Body of pancreas (tissue), 4 donors: ENCODE measurements at regions not wholly inside any gene's neighbourhood (a gene's known extent, or its start where the extent isn't known, plus 50 kb on each side); places are given as distances from the start of the nearest gene placed in this dataset.
A peak's percentile ranks its signal among the peaks of the same experiment; 100 is the strongest.

Source experiments
- ATAC-seq: fragments of 150-250 bp; one replicate; pipeline ENCODE4 v1.9.1; 2016
- DNase-seq, 4 donors: peaks; one replicate each; pipeline ENCODE4 v3.0.0-alpha.2; 2019
- H3K27ac ChIP-seq, 4 donors: fragments of 200-600 bp; sonication (generic); 1 replicate in 3 of 4; 2 replicates in 1 of 4; pipeline versions ENCODE4 v1.5.1 to v1.6.1; 2016 to 2019; ENCODE audit warnings: mild to moderate bottlenecking in 1 of 4, mixed read lengths in 1 of 4, moderate library complexity in 1 of 4
- H3K27me3 ChIP-seq, 2 donors: fragments of 200-600 bp; sonication (generic); one replicate each; pipeline ENCODE4 v1.6.0; 2016; ENCODE audit warnings: mild to moderate bottlenecking in 1 of 2
- H3K36me3 ChIP-seq, 2 donors: fragments of 200-600 bp; sonication (generic); replicated peaks in 1 of 2; 2 replicates each; pipeline ENCODE4 v1.5.1; 2016; ENCODE audit warnings: low read depth in 2 of 2; ENCODE audit not compliant: insufficient read depth in 1 of 2
- H3K4me1 ChIP-seq: fragments of 200-600 bp; sonication (generic); one replicate; pipeline ENCODE4 v1.6.0; 2016
- H3K4me3 ChIP-seq, 2 donors: fragments of 200-600 bp; sonication (generic); 1 replicate in 1 of 2; 2 replicates in 1 of 2; pipeline ENCODE4 v1.5.1; 2016 to 2019
- H3K9me3 ChIP-seq, 3 donors: fragments of 200-600 bp; sonication (generic); 1 replicate in 2 of 3; 2 replicates in 1 of 3; pipeline ENCODE4 v1.5.1; 2016
- POLR2A ChIP-seq, 3 donors: fragments of 450-650 bp; IDR thresholded peaks; one replicate each; pipeline ENCODE4 v1.6.1; 2016; ENCODE audit warnings: antibody characterized with exemption in 3 of 3, mild to moderate bottlenecking in 2 of 3
- WGBS, 2 donors: methylation state at CpG; one replicate each; pipeline ENCODE4 v1.1.5; 2017; 5-methylcytosine and 5-hydroxymethylcytosine counted together
- intact Hi-C: fragments of 100-400 bp; cut with DNase I; formaldehyde crosslinking; loops from one replicate; pipeline ENCODE4 v1.15.1; 2023
- TF ChIP-seq, protein P1 (sequence below), 7 experiments: fragments of 450-650 bp in 4 of 7; fragments of 200-600 bp in 3 of 7; sonication (generic) in 3 of 7; IDR thresholded peaks; one replicate each; pipeline ENCODE4 v1.5.1; 2016 to 2019; ENCODE audit warnings: antibody characterized with exemption in 7 of 7

DNA sequence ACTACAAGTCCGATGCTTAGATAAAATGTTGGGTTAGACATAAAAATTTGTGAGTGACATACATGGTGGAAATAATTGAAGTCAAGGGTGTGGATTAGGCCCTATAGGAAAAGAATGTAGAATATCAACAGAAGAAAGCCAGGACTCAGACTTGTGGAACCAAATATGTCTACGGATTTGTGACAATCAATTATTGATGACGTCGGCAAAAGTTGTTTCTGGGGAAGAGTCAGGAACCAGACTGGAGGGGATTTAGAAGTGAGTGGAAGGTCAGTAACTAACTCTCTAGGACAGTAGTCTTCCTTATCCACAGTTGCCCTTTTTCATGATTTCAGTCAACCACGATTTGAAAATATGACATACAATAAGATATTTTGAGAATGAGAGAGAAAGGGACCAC is 130.9 kb upstream of the TANK start:
- no peaks in the 10 kb centered on the region for H3K27me3 ChIP-seq
- H3K9me3 ChIP-seq: no peaks in the 10 kb centered on the region
- no peak overlapping the region for H3K4me3 ChIP-seq
- H3K36me3 ChIP-seq: no peaks in the 10 kb centered on the region
- 78 to 84% methylated on average over 5 of the region's 5 CpGs for WGBS, 2 donors
- H3K27ac ChIP-seq: no peak overlapping the region
- H3K4me1 ChIP-seq: no peaks in the 10 kb centered on the region
- TF ChIP-seq, protein P1, sequence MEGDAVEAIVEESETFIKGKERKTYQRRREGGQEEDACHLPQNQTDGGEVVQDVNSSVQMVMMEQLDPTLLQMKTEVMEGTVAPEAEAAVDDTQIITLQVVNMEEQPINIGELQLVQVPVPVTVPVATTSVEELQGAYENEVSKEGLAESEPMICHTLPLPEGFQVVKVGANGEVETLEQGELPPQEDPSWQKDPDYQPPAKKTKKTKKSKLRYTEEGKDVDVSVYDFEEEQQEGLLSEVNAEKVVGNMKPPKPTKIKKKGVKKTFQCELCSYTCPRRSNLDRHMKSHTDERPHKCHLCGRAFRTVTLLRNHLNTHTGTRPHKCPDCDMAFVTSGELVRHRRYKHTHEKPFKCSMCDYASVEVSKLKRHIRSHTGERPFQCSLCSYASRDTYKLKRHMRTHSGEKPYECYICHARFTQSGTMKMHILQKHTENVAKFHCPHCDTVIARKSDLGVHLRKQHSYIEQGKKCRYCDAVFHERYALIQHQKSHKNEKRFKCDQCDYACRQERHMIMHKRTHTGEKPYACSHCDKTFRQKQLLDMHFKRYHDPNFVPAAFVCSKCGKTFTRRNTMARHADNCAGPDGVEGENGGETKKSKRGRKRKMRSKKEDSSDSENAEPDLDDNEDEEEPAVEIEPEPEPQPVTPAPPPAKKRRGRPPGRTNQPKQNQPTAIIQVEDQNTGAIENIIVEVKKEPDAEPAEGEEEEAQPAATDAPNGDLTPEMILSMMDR (IDR thresholded peaks at IDR 0.05): no peak
- DNase-seq (no peak), ATAC-seq (no peak)
- intact Hi-C loops: no loop called here

DNA sequence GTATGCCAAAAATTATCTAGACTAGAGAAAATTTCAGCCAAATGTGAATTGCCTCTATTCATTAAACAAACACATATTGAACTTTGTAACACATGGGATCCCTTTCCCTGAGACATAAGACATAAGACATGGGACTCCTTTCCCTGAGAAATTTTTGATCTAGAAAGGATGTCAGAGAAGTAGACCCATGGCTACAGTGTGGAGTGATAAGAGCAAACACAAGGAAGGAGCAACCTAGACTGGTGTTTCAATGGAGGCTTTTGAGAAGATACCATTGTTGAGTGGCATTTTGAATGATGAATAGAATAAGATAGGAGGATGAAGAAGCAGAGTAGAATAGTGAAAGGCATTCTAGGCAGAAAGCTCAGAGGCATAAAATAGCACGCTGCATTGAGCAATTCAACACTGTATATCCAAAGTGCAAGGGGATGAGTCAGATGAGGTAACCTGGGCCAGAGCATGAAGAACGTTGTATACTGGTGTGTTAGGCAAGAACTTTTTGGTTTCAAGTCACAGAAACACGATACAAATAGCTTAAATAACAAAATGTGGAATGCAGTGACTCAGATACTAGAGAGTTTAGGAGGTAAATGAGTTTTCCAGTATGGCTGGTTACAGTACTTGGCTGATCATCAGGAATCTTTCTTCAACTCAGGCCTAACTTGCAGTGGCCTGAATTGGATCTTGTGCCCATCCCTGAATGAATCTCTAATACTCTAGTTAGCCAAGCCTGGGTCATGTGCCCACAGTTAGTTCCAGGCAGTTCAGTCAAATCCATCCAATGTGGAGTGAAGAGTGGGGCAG is 129.8 kb upstream of the TANK start:
- ATAC-seq (peak; percentile 42), DNase-seq (peak in 1 of 4 donors; percentile 32)
- 60% methylated on average over 3 of the region's 3 CpGs for WGBS, 2 donors
- no peaks in the 10 kb centered on the region for H3K36me3 ChIP-seq
- no peak overlapping the region for H3K4me3 ChIP-seq
- H3K9me3 ChIP-seq: no peaks in the 10 kb centered on the region
- TF ChIP-seq, protein P1 (IDR thresholded peaks at IDR 0.05): no peak
- no peak for TF ChIP-seq POLR2A (IDR thresholded peaks at IDR 0.05)
- intact Hi-C loops: no loop called here
- H3K27ac ChIP-seq: no peak overlapping the region
- H3K4me1 ChIP-seq: no peaks in the 10 kb centered on the region
- no peaks in the 10 kb centered on the region for H3K27me3 ChIP-seq

DNA sequence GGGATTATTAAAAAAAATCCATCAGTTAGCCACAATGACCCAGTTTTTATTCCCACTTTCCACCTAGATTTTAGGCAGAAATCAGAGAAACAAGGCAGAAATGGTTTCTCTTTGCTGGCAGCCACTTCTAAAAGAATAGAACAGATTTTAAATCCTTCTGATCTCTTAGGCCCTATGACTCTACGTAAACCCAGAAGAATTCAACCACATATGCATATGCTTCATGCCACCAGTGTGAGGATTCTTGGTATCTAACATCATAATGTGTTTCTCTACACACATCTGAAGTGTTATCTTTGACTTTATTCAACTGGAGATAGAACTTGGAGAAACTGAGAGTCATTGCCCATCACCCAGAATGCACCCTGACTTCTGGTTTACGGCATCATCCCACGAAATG is 128.7 kb upstream of the TANK start:
- intact Hi-C loops: no loop called here
- no peaks in the 10 kb centered on the region for H3K27me3 ChIP-seq
- DNase-seq (no peak), ATAC-seq (no peak)
- TF ChIP-seq, protein P1 (IDR thresholded peaks at IDR 0.05): no peak
- no peak for TF ChIP-seq POLR2A (IDR thresholded peaks at IDR 0.05)
- H3K4me3 ChIP-seq: no peak overlapping the region
- no peak overlapping the region for H3K27ac ChIP-seq
- 88 to 99% methylated on average over 3 of the region's 3 CpGs for WGBS, 2 donors
- H3K4me1 ChIP-seq: no peaks in the 10 kb centered on the region
- no peaks in the 10 kb centered on the region for H3K9me3 ChIP-seq
- H3K36me3 ChIP-seq: no peaks in the 10 kb centered on the region

DNA sequence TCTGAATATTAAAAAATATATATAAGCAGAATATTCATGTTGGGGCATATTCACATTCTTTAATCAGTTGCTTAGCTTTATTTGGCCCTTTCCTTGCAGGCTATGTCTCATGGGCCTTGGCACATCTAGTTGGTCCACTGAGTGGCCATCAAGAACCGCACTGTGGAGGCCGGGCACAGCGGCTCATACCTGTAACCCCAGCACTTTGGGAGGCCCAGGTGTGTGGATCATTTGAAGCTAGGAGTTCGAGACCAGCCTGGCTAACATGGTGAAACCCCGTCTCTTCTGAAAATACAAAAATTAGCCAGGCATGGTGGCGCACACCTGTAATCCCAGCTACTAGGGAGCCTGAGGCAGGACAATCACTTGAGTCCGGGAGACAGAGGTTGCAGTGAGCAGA is 127.6 kb upstream of the TANK start:
- H3K9me3 ChIP-seq: no peaks in the 10 kb centered on the region
- TF ChIP-seq, protein P1 (IDR thresholded peaks at IDR 0.05): no peak
- no peak for TF ChIP-seq POLR2A (IDR thresholded peaks at IDR 0.05)
- H3K4me3 ChIP-seq: no peak overlapping the region
- no peak for ATAC-seq
- no peak overlapping the region for H3K27ac ChIP-seq
- DNase-seq: no peak
- H3K36me3 ChIP-seq: no peaks in the 10 kb centered on the region
- 89 to 90% methylated on average over 7 of the region's 7 CpGs for WGBS, 2 donors
- intact Hi-C loops: no loop called here
- H3K27me3 ChIP-seq: no peaks in the 10 kb centered on the region
- no peaks in the 10 kb centered on the region for H3K4me1 ChIP-seq

DNA sequence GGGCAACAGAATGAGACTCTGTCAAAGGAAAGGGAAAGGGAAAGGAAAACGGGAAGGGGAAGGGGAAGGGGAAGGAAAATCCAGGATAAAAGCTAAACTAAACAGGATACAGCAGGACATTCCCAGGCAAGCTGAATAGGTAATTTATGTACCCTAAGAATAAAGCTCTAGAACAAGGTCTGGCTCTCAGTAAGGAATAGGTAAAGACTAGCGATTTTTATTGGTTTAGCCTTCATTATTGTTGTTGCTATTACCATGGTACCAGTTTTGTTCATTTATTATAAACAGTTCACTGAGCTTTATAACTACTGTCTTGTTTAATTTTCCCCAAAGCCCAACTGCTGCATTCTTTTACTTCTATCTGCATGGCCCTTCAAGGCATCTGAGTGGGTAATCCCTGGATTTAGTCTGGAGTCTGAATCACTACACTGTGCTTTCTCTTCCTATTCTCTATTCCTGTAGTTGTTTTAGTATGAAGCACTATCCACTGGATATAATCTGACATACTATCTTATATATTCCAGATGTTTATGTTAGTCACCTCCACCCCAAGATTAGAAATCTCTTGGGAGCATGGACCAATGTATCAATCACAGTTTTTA is 127.1 kb upstream of the TANK start:
- Histone ChIP-seq H3K4me3 (no peak overlapping the region), H3K27ac (no peak overlapping the region), H3K27me3 (no peaks in the 10 kb centered on the region), H3K4me1 (no peaks in the 10 kb centered on the region), H3K36me3 (no peaks in the 10 kb centered on the region), H3K9me3 (no peaks in the 10 kb centered on the region)
- WGBS, 2 donors: 49 to 56% methylated on average over 2 of the region's 2 CpGs
- DNase-seq (no peak), ATAC-seq (no peak)
- intact Hi-C loops: no loop called here
- TF ChIP-seq POLR2A (IDR thresholded peaks at IDR 0.05): no peak
- TF ChIP-seq, protein P1 (IDR thresholded peaks at IDR 0.05): no peak
